ENCODE measurements at regions not wholly inside any gene's neighbourhood (a gene's known extent, or its start where the extent isn't known, plus 50 kb on each side); places are given as distances from the start of the nearest gene placed in this dataset.

DNA sequence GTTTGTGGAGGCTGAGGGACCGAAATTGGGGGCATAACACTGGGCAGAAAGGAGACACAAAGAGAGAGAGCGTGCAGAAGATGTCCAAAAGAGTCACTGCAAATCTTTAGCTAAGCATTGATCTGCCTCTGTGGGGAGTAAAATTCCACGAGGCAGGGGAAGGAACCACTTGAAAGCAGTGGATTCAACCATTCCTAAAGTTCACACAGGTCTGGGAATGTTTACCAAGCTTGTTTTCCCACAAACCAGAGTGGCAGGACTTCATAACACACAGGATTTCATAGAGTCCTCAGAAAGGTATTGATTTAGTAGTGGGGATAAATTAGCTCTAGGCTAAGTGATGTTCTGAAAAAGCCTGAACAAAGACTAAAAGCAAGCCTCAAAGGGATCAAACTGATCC lies 66.1 kb upstream of the RPL38 start:
- no peak for TF ChIP-seq CTCF (conservative IDR thresholded peaks at IDR 0.05; ENCODE audit: low read depth, low read length)
- TF ChIP-seq EZH2 (IDR thresholded peaks at IDR 0.05; ENCODE audit: low read length, unreplicated experiment): no peak
- TF ChIP-seq EZH2phosphoT487 (IDR thresholded peaks at IDR 0.05; ENCODE audit: borderline replicate concordance, low read length): no peak

Data from PC-3 (cell line).